ENCODE measurements at regions not wholly inside any gene's neighbourhood (a gene's known extent, or its start where the extent isn't known, plus 50 kb on each side); places are given as distances from the start of the nearest gene placed in this dataset.

GRCh38 chr7:69464035-69464434 is 134.2 kb upstream of the AUTS2 start:
- Histone ChIP-seq H3K9me3 (no peaks in the 10 kb centered on the region), H3K36me3 (no peaks in the 10 kb centered on the region), H3K4me1 (no peaks in the 10 kb centered on the region), H3K27ac (no peak overlapping the region), H3K27me3 (no peaks in the 10 kb centered on the region), H3K4me3 (no peak overlapping the region)
- DNase-seq (peak in 2 of 3 donors; percentile 53 to 56), ATAC-seq (peak; percentile 35 to 82 (median 54))
- intact Hi-C loops (cut with DNase I) = no loop called here
- 47% methylated on average over 3 of the region's 3 CpGs for WGBS (ENCODE audit: insufficient coverage, low coverage, low lambda C conversion rate, missing lambda C conversion rate)
- TF ChIP-seq POLR2A (IDR thresholded peaks at IDR 0.05) (no peak), CTCF (IDR thresholded peaks at IDR 0.05) (no peak)

- Histone ChIP-seq H3K4me3 (no peak overlapping the region), H3K36me3 (no peaks in the 10 kb centered on the region), H3K27ac (no peak overlapping the region), H3K27me3 (no peaks in the 10 kb centered on the region), H3K4me1 (no peaks in the 10 kb centered on the region), H3K9me3 (no peaks in the 10 kb centered on the region)
- 82% methylated on average over 1 of the region's 1 CpG for WGBS (ENCODE audit: insufficient coverage, low coverage, low lambda C conversion rate, missing lambda C conversion rate)
- ATAC-seq (no peak), DNase-seq (no peak)
- intact Hi-C loops (cut with DNase I) = no loop called here
- TF ChIP-seq CTCF (IDR thresholded peaks at IDR 0.05) (no peak), POLR2A (IDR thresholded peaks at IDR 0.05) (no peak)
Observed at GRCh38 chr7:69465262-69465661, 133.0 kb upstream of the AUTS2 start.

- Histone ChIP-seq H3K36me3 (no peaks in the 10 kb centered on the region), H3K4me3 (no peak overlapping the region), H3K4me1 (no peaks in the 10 kb centered on the region), H3K27me3 (no peaks in the 10 kb centered on the region), H3K9me3 (no peaks in the 10 kb centered on the region), H3K27ac (no peak overlapping the region)
- intact Hi-C loops (cut with DNase I) = no loop called here
- 100% methylated on average over 1 of the region's 1 CpG for WGBS (ENCODE audit: insufficient coverage, low coverage, low lambda C conversion rate, missing lambda C conversion rate)
- TF ChIP-seq POLR2A (IDR thresholded peaks at IDR 0.05) (no peak), CTCF (IDR thresholded peaks at IDR 0.05) (no peak)
- no peak for ATAC-seq
- no peak for DNase-seq
Observed at GRCh38 chr7:69467826-69468225, 130.4 kb upstream of the AUTS2 start.

GRCh38 chr7:69476416-69476815 is 121.9 kb upstream of the AUTS2 start:
- 100% methylated on average over 1 of the region's 5 CpGs for whole genome bisulfite sequencing (ENCODE audit: insufficient coverage, low coverage, low lambda C conversion rate, missing lambda C conversion rate)
- no peak for ATAC-seq
- DNase-seq = no peak
- no peaks in the 10 kb centered on the region for H3K36me3 ChIP-seq
- intact Hi-C loops (cut with DNase I) = no loop called here
- no peaks in the 10 kb centered on the region for H3K4me1 ChIP-seq
- no peak overlapping the region for H3K4me3 ChIP-seq
- H3K27ac ChIP-seq = no peak overlapping the region
- H3K9me3 ChIP-seq = no peaks in the 10 kb centered on the region
- TF ChIP-seq CTCF (IDR thresholded peaks at IDR 0.05) (no peak), POLR2A (IDR thresholded peaks at IDR 0.05) (no peak)
- H3K27me3 ChIP-seq = no peaks in the 10 kb centered on the region

- Histone ChIP-seq H3K9me3 (no peaks in the 10 kb centered on the region), H3K27me3 (no peaks in the 10 kb centered on the region), H3K4me1 (no peaks in the 10 kb centered on the region), H3K27ac (no peak overlapping the region), H3K36me3 (no peaks in the 10 kb centered on the region), H3K4me3 (no peak overlapping the region)
- intact Hi-C loops (cut with DNase I) = no loop called here
- DNase-seq (no peak), ATAC-seq (no peak)
- WGBS (ENCODE audit: insufficient coverage, low coverage, low lambda C conversion rate, missing lambda C conversion rate) = 88% methylated on average over 6 of the region's 18 CpGs
- no peak for TF ChIP-seq CTCF (IDR thresholded peaks at IDR 0.05)
- no peak for TF ChIP-seq POLR2A (IDR thresholded peaks at IDR 0.05)
Observed at GRCh38 chr7:69482676-69483075, 115.6 kb upstream of the AUTS2 start.
